ENCODE measurements at regions not wholly inside any gene's neighbourhood (a gene's known extent, or its start where the extent isn't known, plus 50 kb on each side); places are given as distances from the start of the nearest gene placed in this dataset.

- no peak overlapping the region for H4K5ac ChIP-seq (ENCODE audit: insufficient read length, low read depth, low read length)
- Mint-ChIP-seq H3K27me3 (ENCODE audit: low read depth) (peaks cover 8% of the 10 kb centered on the region), H3K27ac (no peak overlapping the region; a peak in 1 of 7 replicates), H3K4me3 (no peak overlapping the region), H3K36me3 (ENCODE audit: insufficient read depth in 1 of 3, low read depth in 3 of 3) (no peaks in the 10 kb centered on the region), H3K4me1 (peaks cover 21 to 27% of the 10 kb centered on the region in 2 experiments), H3K9me3 (no peaks in the 10 kb centered on the region; a peak in 1 of 5 replicates)
- H2BK120ac ChIP-seq (ENCODE audit: low read depth, low read length, poor library complexity, severe bottlenecking) = no peak overlapping the region
- H3K79me1 ChIP-seq (ENCODE audit: insufficient read depth, low read depth, low read length, poor library complexity, severe bottlenecking) = no peaks in the 10 kb centered on the region
- H2AK5ac ChIP-seq (ENCODE audit: insufficient read length, low read length) = no peak overlapping the region
- no peak for DNase-seq
- H3K23ac ChIP-seq (ENCODE audit: insufficient read length, low read depth, low read length) = no peak overlapping the region
- H4K91ac ChIP-seq (ENCODE audit: insufficient read length, low read depth, low read length) = no peak overlapping the region
- H2BK12ac ChIP-seq (ENCODE audit: insufficient read length, low read depth, low read length) = no peak overlapping the region
- H2AFZ ChIP-seq (ENCODE audit: low read length) = no peak overlapping the region
- H3K18ac ChIP-seq (ENCODE audit: insufficient read length, low read depth, low read length) = no peak overlapping the region
- TF ChIP-seq CTCF (conservative IDR thresholded peaks at IDR 0.05) = no peak
- H3K9me3 ChIP-seq (ENCODE audit: control insufficient read depth, low read depth, low read length) = no peaks in the 10 kb centered on the region
- H3K27me3 ChIP-seq (ENCODE audit: insufficient read depth, low read length) = no peaks in the 10 kb centered on the region
- no peak overlapping the region for H3K9ac ChIP-seq (ENCODE audit: extremely low read depth, insufficient read length, low read length)
- H3K14ac ChIP-seq (ENCODE audit: insufficient read depth, low read length) = no peak overlapping the region
- H4K20me1 ChIP-seq (ENCODE audit: control insufficient read depth, insufficient read depth, insufficient read length) = no peaks in the 10 kb centered on the region
- no peak overlapping the region for H3T11ph ChIP-seq (ENCODE audit: low read length)
- no peak overlapping the region for H3K27ac ChIP-seq (ENCODE audit: insufficient read length, low read depth, low read length)
- H4K8ac ChIP-seq (replicated peaks; ENCODE audit: insufficient read length, low read depth, low read length) = no peak overlapping the region
- no CpG with 5 or more reads among the region's 36 CpGs for WGBS (ENCODE audit: extremely low coverage, insufficient read length, low lambda C conversion rate)
- no peaks in the 10 kb centered on the region for H3K79me2 ChIP-seq (ENCODE audit: insufficient read depth, low read length)
- no peak overlapping the region for H2BK20ac ChIP-seq (ENCODE audit: low read depth, low read length, poor library complexity, severe bottlenecking)
- H3K4me1 ChIP-seq (ENCODE audit: insufficient read depth, low read length) = no peaks in the 10 kb centered on the region; the same call in 1 of the 2 replicates
- no peaks in the 10 kb centered on the region for H3K23me2 ChIP-seq (ENCODE audit: insufficient read length, low read depth, low read length, poor library complexity, severe bottlenecking)
- no peak overlapping the region for H3K56ac ChIP-seq (ENCODE audit: insufficient read length, low read depth, low read length)
- no peak overlapping the region for H2BK5ac ChIP-seq (ENCODE audit: insufficient read length, low read length)
- H3K4ac ChIP-seq (ENCODE audit: low read depth, low read length) = no peak overlapping the region
- H2BK15ac ChIP-seq (ENCODE audit: low read depth, low read length) = no peak overlapping the region
- H3K4me2 ChIP-seq (ENCODE audit: insufficient read depth, insufficient read length, low read length) = no peak overlapping the region
Measured at GRCh38 chr16:85162478-85163277, 50.4 kb upstream of the CIBAR2 start.

Data from H9 (cell line).